ENCODE measurements at regions not wholly inside any gene's neighbourhood (a gene's known extent, or its start where the extent isn't known, plus 50 kb on each side); places are given as distances from the start of the nearest gene placed in this dataset.

DNA sequence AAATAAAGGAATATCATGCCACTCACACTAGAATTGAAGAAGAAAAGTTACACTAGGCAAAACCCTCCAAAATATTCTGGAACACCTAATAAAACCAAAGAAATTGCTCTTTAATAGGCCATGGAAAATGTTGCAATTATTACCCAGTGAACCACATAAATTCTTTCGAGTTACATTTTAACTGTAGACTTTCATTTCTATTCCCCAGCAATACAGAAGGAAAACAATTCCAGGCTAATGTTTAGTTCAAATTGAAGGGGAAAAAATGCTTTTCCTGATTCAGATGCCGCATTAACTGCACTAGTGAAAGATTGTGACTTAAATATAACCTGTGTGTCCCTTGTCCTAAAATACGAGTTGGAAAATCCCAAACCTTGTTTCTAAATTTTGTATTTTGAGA, 439.3 kb upstream of the ADAMTS16 start:
- TF ChIP-seq, protein P1, sequence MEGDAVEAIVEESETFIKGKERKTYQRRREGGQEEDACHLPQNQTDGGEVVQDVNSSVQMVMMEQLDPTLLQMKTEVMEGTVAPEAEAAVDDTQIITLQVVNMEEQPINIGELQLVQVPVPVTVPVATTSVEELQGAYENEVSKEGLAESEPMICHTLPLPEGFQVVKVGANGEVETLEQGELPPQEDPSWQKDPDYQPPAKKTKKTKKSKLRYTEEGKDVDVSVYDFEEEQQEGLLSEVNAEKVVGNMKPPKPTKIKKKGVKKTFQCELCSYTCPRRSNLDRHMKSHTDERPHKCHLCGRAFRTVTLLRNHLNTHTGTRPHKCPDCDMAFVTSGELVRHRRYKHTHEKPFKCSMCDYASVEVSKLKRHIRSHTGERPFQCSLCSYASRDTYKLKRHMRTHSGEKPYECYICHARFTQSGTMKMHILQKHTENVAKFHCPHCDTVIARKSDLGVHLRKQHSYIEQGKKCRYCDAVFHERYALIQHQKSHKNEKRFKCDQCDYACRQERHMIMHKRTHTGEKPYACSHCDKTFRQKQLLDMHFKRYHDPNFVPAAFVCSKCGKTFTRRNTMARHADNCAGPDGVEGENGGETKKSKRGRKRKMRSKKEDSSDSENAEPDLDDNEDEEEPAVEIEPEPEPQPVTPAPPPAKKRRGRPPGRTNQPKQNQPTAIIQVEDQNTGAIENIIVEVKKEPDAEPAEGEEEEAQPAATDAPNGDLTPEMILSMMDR (IDR thresholded peaks at IDR 0.05), result no peak
- no peak for TF ChIP-seq POLR2A (IDR thresholded peaks at IDR 0.05)

Measured in Peyer's patch (tissue), 4 donors.